Neuronal stem cell (in vitro differentiated cells): ENCODE measurements at regions not wholly inside any gene's neighbourhood (a gene's known extent, or its start where the extent isn't known, plus 50 kb on each side); places are given as distances from the start of the nearest gene placed in this dataset.

ENCODE experiments used
- DNase-seq: peaks from one replicate; pipeline ENCODE4 v3.0.0-alpha.2; 2013; ENCODE audit warnings: low spot score
- H2AFZ ChIP-seq: one replicate; pipeline ENCODE4 v1.6.1; 2013; ENCODE audit warnings: mild to moderate bottlenecking, low read length, inconsistent platforms
- H2AK5ac ChIP-seq: 2 replicates; pipeline ENCODE4 v1.6.1; 2013; ENCODE audit warnings: low read depth, mild to moderate bottlenecking, inconsistent platforms, low read length, moderate library complexity, mixed read lengths
- H2BK120ac ChIP-seq: 2 replicates; pipeline ENCODE4 v1.6.1; 2013; ENCODE audit warnings: low read depth, mild to moderate bottlenecking, inconsistent platforms, low read length, moderate library complexity, mixed read lengths
- H2BK12ac ChIP-seq: one replicate; pipeline ENCODE4 v1.6.1; 2013; ENCODE audit warnings: low read length, inconsistent platforms
- H2BK15ac ChIP-seq: 2 replicates; pipeline ENCODE4 v1.6.1; 2013; ENCODE audit warnings: mild to moderate bottlenecking, low read length, inconsistent platforms, mixed read lengths
- H2BK5ac ChIP-seq: one replicate; pipeline ENCODE4 v1.6.1; 2013; ENCODE audit warnings: inconsistent platforms, mild to moderate bottlenecking, low read length, moderate library complexity
- H3K14ac ChIP-seq: one replicate; pipeline ENCODE4 v1.6.1; 2013; ENCODE audit warnings: low read length, inconsistent platforms
- H3K18ac ChIP-seq: 2 replicates; pipeline ENCODE4 v1.6.1; 2013; ENCODE audit warnings: low read length, inconsistent platforms
- H3K23ac ChIP-seq: 2 replicates; pipeline ENCODE4 v1.6.1; 2013; ENCODE audit warnings: low read depth, mild to moderate bottlenecking, mixed read lengths, low read length, inconsistent platforms; ENCODE audit not compliant: poor library complexity
- H3K27ac ChIP-seq: replicated peaks from 3 replicates; pipeline ENCODE4 v1.5.1; 2013; ENCODE audit warnings: low read length, inconsistent platforms
- H3K27me3 ChIP-seq, 3 experiments: 2 replicates each; pipeline ENCODE4 v1.6.1; 2013; ENCODE audit warnings: low read length in 3 of 3, mild to moderate bottlenecking in 2 of 3, inconsistent platforms in 1 of 3, low read depth in 1 of 3, mixed read lengths in 1 of 3, moderate library complexity in 1 of 3; ENCODE audit not compliant: control insufficient read depth in 3 of 3, insufficient read depth in 3 of 3
- H3K36me3 ChIP-seq, 2 donors: replicated peaks in 1 of 2; 2 replicates each; pipeline ENCODE4 v1.6.1; 2013; ENCODE audit warnings: low read length in 2 of 2; ENCODE audit not compliant: control insufficient read depth in 2 of 2, insufficient read depth in 2 of 2
- H3K4ac ChIP-seq: 2 replicates; pipeline ENCODE4 v1.6.1; 2013; ENCODE audit warnings: inconsistent platforms, mild to moderate bottlenecking, low read length, moderate library complexity
- H3K4me1 ChIP-seq, 2 donors: 1 replicate in 1 of 2; 2 replicates in 1 of 2; pipeline ENCODE4 v1.6.1; 2013; ENCODE audit warnings: low read length in 2 of 2, low read depth in 1 of 2; ENCODE audit not compliant: control insufficient read depth in 2 of 2, insufficient read depth in 1 of 2
- H3K4me2 ChIP-seq: one replicate; pipeline ENCODE4 v1.6.1; 2013; ENCODE audit warnings: mild to moderate bottlenecking, low read length, inconsistent platforms; ENCODE audit not compliant: insufficient read depth, poor library complexity, severe bottlenecking
- H3K4me3 ChIP-seq, 2 donors: 2 replicates each; pipeline ENCODE4 v1.5.1; 2013; ENCODE audit warnings: low read length in 2 of 2, mild to moderate bottlenecking in 2 of 2, inconsistent platforms in 1 of 2, moderate library complexity in 1 of 2
- H3K79me1 ChIP-seq: one replicate; pipeline ENCODE4 v1.6.1; 2013; ENCODE audit warnings: low read depth, mild to moderate bottlenecking, inconsistent platforms, low read length, moderate library complexity
- H3K9ac ChIP-seq: one replicate; pipeline ENCODE4 v1.6.1; 2013; ENCODE audit warnings: mild to moderate bottlenecking, low read depth, low read length, inconsistent platforms; ENCODE audit not compliant: poor library complexity
- H3K9me3 ChIP-seq, 2 donors: replicated peaks in 1 of 2; 2 replicates each; pipeline versions ENCODE3 to v1.6.1; 2013; ENCODE audit warnings: low read length in 2 of 2, mild to moderate bottlenecking in 2 of 2, inconsistent platforms in 1 of 2, low read depth in 1 of 2, mixed read lengths in 1 of 2, moderate library complexity in 1 of 2; ENCODE audit not compliant: control insufficient read depth in 2 of 2, insufficient read depth in 1 of 2
- H4K8ac ChIP-seq: one replicate; pipeline ENCODE4 v1.6.1; 2013; ENCODE audit warnings: low read depth, mild to moderate bottlenecking, inconsistent platforms, low read length, moderate library complexity
- H4K91ac ChIP-seq: one replicate; pipeline ENCODE4 v1.6.1; 2013; ENCODE audit warnings: low read length, low read depth, mild to moderate bottlenecking, inconsistent platforms; ENCODE audit not compliant: poor library complexity
- WGBS, 2 donors: extraction: QIAGEN DNeasy Blood & Tissue Kit; methylation state at CpG; one replicate each; pipeline ENCODE4 v1.1.7; 2013; ENCODE audit warnings: missing lambda C conversion rate in 2 of 2, mixed read lengths in 1 of 2; ENCODE audit not compliant: insufficient read length in 2 of 2, insufficient replicate concordance in 1 of 2; ENCODE audit errors: extremely low coverage in 2 of 2; 5-methylcytosine and 5-hydroxymethylcytosine counted together

GRCh38 chr20:17077030-17077429 is 149.8 kb upstream of the PCSK2 start:
- no peak overlapping the region for H4K8ac ChIP-seq
- no peak overlapping the region for H2AFZ ChIP-seq
- H3K4me2 ChIP-seq: no peak overlapping the region
- no peaks in the 10 kb centered on the region for H3K79me1 ChIP-seq
- no peaks in the 10 kb centered on the region for H3K9me3 ChIP-seq
- H2AK5ac ChIP-seq: no peak overlapping the region
- no peak overlapping the region for H2BK12ac ChIP-seq
- H2BK15ac ChIP-seq: no peak overlapping the region
- no peak for DNase-seq
- H4K91ac ChIP-seq: no peak overlapping the region
- no peak overlapping the region for H3K14ac ChIP-seq
- no peak overlapping the region for H3K4me3 ChIP-seq
- H3K27me3 ChIP-seq: no peaks in the 10 kb centered on the region
- no CpG with 5 or more reads among the region's 6 CpGs for WGBS, 2 donors
- H3K9ac ChIP-seq: no peak overlapping the region
- no peak overlapping the region for H2BK5ac ChIP-seq
- H3K4ac ChIP-seq: no peak overlapping the region
- H3K36me3 ChIP-seq: no peaks in the 10 kb centered on the region
- H2BK120ac ChIP-seq: no peak overlapping the region
- H3K27ac ChIP-seq: no peak overlapping the region
- no peak overlapping the region for H3K23ac ChIP-seq
- no peaks in the 10 kb centered on the region for H3K4me1 ChIP-seq
- H3K18ac ChIP-seq: no peak overlapping the region

GRCh38 chr20:17083738-17084137 is 143.1 kb upstream of the PCSK2 start:
- H3K14ac ChIP-seq: no peak overlapping the region
- H3K79me1 ChIP-seq: no peaks in the 10 kb centered on the region
- no peak overlapping the region for H2BK5ac ChIP-seq
- no peaks in the 10 kb centered on the region for H3K36me3 ChIP-seq
- peak overlapping the region in 1 of 2 donors; percentile 20 for H3K4me3 ChIP-seq
- peak; percentile 32 for DNase-seq
- H3K4me2 ChIP-seq: no peak overlapping the region
- no peak overlapping the region for H4K8ac ChIP-seq
- no peak overlapping the region for H3K18ac ChIP-seq
- H2AFZ ChIP-seq: no peak overlapping the region
- H2AK5ac ChIP-seq: no peak overlapping the region
- WGBS, 2 donors: no CpG with 5 or more reads among the region's 1 CpG
- no peak overlapping the region for H3K9ac ChIP-seq
- H3K23ac ChIP-seq: no peak overlapping the region
- no peak overlapping the region for H2BK15ac ChIP-seq
- no peak overlapping the region for H4K91ac ChIP-seq
- no peaks in the 10 kb centered on the region for H3K27me3 ChIP-seq
- H3K4ac ChIP-seq: no peak overlapping the region
- H3K27ac ChIP-seq: no peak overlapping the region
- H2BK120ac ChIP-seq: no peak overlapping the region
- no peaks in the 10 kb centered on the region for H3K4me1 ChIP-seq
- H3K9me3 ChIP-seq: no peaks in the 10 kb centered on the region
- no peak overlapping the region for H2BK12ac ChIP-seq

- no peak overlapping the region for H3K14ac ChIP-seq
- no peaks in the 10 kb centered on the region for H3K36me3 ChIP-seq
- H3K4me2 ChIP-seq: no peak overlapping the region
- no peak overlapping the region for H2BK12ac ChIP-seq
- no peak overlapping the region for H2BK15ac ChIP-seq
- H2AK5ac ChIP-seq: no peak overlapping the region
- H4K8ac ChIP-seq: no peak overlapping the region
- H3K9ac ChIP-seq: no peak overlapping the region
- no peak overlapping the region for H3K4me3 ChIP-seq
- H4K91ac ChIP-seq: no peak overlapping the region
- H3K9me3 ChIP-seq: no peaks in the 10 kb centered on the region
- H3K23ac ChIP-seq: no peak overlapping the region
- DNase-seq: no peak
- H3K27ac ChIP-seq: no peak overlapping the region
- H2BK120ac ChIP-seq: no peak overlapping the region
- H3K79me1 ChIP-seq: no peaks in the 10 kb centered on the region
- no peaks in the 10 kb centered on the region for H3K4me1 ChIP-seq
- no peak overlapping the region for H3K4ac ChIP-seq
- no peaks in the 10 kb centered on the region for H3K27me3 ChIP-seq
- no peak overlapping the region for H2AFZ ChIP-seq
- no peak overlapping the region for H2BK5ac ChIP-seq
- H3K18ac ChIP-seq: no peak overlapping the region
- no CpG with 5 or more reads among the region's 3 CpGs for WGBS, 2 donors
Measured at GRCh38 chr20:17084909-17085308, 141.9 kb upstream of the PCSK2 start.

- no CpG with 5 or more reads among the region's 4 CpGs for WGBS, 2 donors
- Histone ChIP-seq H3K14ac (no peak overlapping the region), H3K9me3 (no peaks in the 10 kb centered on the region), H3K18ac (no peak overlapping the region), H3K4me2 (no peak overlapping the region), H2AK5ac (no peak overlapping the region), H3K27me3 (no peaks in the 10 kb centered on the region), H3K79me1 (no peaks in the 10 kb centered on the region), H3K4me3 (no peak overlapping the region), H2AFZ (no peak overlapping the region), H3K4ac (no peak overlapping the region), H3K23ac (no peak overlapping the region), H3K4me1 (no peaks in the 10 kb centered on the region), H2BK15ac (no peak overlapping the region), H2BK12ac (no peak overlapping the region), H3K36me3 (no peaks in the 10 kb centered on the region), H2BK120ac (no peak overlapping the region), H3K9ac (no peak overlapping the region), H4K91ac (no peak overlapping the region), H2BK5ac (no peak overlapping the region), H3K27ac (no peak overlapping the region), H4K8ac (no peak overlapping the region)
- no peak for DNase-seq
Measured at GRCh38 chr20:17093782-17094181, 133.1 kb upstream of the PCSK2 start.
